ENCODE measurements at regions not wholly inside any gene's neighbourhood (a gene's known extent, or its start where the extent isn't known, plus 50 kb on each side); places are given as distances from the start of the nearest gene placed in this dataset.

DNA sequence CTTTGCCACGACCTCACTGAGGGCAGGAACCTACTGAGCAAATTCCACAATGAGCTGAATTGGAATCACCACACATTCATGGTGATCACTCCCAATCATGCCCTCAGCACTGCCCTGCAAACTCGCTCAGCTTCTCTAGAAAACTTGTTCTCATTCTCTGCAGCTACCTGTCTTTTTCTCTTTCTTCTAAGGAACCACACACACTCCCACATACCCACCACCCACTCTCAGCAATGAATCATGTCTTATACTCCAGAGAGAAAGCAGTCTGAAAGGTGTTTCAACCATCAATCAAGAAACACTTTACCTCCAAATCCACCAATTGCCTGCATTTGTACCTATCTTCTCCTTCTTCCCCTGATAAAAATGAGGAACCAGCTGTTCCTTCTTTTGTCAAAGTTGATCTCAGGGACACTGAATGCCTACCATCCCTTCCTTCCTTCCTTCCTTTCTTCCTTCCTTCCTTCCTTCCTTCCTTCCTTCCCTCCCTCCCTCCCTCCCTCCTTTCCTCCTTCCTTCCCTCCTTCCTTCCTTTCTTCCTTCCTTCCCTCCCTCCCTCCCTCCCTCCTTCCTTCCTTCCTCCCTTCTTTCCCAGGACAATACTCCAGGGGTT is 84.6 kb upstream of the SGK1 start:
- no peak overlapping the region for H3K4me3 Mint-ChIP-seq (ENCODE audit: unreplicated experiment)
- no peaks in the 10 kb centered on the region for H3K9me3 Mint-ChIP-seq (ENCODE audit: unreplicated experiment)
- no peak for DNase-seq
- intact Hi-C loops (cut with micrococcal nuclease; ENCODE audit: unreplicated experiment): loop anchor here (5.0 kb wide), 1 partner anchor 225 kb away; no protein-coding TSS in a partner anchor
- ChIA-PET POLR2A (no interaction called here), CTCF (no interaction called here)
- H3K27me3 Mint-ChIP-seq (ENCODE audit: insufficient read depth, unreplicated experiment): no peaks in the 10 kb centered on the region
- H3K4me3 ChIP-seq (ENCODE audit: low read depth, low read length): no peak overlapping the region
- H3K4me1 ChIP-seq: peaks cover 8% of the 10 kb centered on the region; the same call in 1 of the 2 replicates
- peaks cover 11% of the 10 kb centered on the region for H3K4me1 Mint-ChIP-seq (ENCODE audit: low read depth, unreplicated experiment)
- no peaks in the 10 kb centered on the region for H3K27me3 ChIP-seq (replicated peaks; ENCODE audit: control insufficient read depth, insufficient read depth, low read length)
- H3K36me3 Mint-ChIP-seq (ENCODE audit: insufficient read depth, unreplicated experiment): no peaks in the 10 kb centered on the region
- TF ChIP-seq, protein P1, sequence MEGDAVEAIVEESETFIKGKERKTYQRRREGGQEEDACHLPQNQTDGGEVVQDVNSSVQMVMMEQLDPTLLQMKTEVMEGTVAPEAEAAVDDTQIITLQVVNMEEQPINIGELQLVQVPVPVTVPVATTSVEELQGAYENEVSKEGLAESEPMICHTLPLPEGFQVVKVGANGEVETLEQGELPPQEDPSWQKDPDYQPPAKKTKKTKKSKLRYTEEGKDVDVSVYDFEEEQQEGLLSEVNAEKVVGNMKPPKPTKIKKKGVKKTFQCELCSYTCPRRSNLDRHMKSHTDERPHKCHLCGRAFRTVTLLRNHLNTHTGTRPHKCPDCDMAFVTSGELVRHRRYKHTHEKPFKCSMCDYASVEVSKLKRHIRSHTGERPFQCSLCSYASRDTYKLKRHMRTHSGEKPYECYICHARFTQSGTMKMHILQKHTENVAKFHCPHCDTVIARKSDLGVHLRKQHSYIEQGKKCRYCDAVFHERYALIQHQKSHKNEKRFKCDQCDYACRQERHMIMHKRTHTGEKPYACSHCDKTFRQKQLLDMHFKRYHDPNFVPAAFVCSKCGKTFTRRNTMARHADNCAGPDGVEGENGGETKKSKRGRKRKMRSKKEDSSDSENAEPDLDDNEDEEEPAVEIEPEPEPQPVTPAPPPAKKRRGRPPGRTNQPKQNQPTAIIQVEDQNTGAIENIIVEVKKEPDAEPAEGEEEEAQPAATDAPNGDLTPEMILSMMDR (IDR thresholded peaks at IDR 0.05; ENCODE audit: insufficient read depth in 1 of 2, low read depth in 1 of 2, low read length in 1 of 2, severe bottlenecking in 1 of 2, unreplicated experiment in 1 of 2): no peak
- BruUV-seq (replicated peaks): no TSS peak
- H3K36me3 ChIP-seq (ENCODE audit: control insufficient read depth, insufficient read depth, low read length): no peaks in the 10 kb centered on the region
- H3K9me3 ChIP-seq: no peaks in the 10 kb centered on the region
- H3K27ac Mint-ChIP-seq (ENCODE audit: unreplicated experiment): no peak overlapping the region

DNA sequence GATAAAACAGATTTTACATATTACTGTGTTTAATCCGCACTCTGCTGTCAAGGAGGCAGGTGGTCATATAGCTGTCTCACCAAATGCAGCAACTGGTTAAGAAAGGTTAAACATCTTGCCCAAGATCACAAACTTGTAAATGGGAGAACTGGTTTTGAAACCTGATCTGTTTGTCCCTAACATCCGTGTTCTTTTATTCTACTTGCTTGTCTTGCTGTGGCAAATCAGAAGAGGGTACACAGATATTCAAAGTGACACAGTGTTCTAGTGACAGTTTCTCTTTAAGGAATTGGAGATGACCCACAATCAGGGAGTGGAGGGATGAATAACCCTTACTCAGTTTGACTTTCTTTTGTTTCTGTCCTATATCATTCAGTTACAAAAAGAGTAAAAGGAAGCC is 83.0 kb upstream of the SGK1 start:
- no TSS peak for BruUV-seq (replicated peaks)
- peak in 1 of 2 experiments; percentile 28 for DNase-seq
- H3K36me3 Mint-ChIP-seq (ENCODE audit: insufficient read depth, unreplicated experiment): no peaks in the 10 kb centered on the region
- Histone ChIP-seq H3K4me3 (ENCODE audit: low read depth, low read length) (no peak overlapping the region), H3K27me3 (replicated peaks; ENCODE audit: control insufficient read depth, insufficient read depth, low read length) (no peaks in the 10 kb centered on the region), H3K36me3 (ENCODE audit: control insufficient read depth, insufficient read depth, low read length) (no peaks in the 10 kb centered on the region), H3K4me1 (peaks cover 8% of the 10 kb centered on the region; the same call in 1 of the 2 replicates), H3K9me3 (no peaks in the 10 kb centered on the region)
- H3K9me3 Mint-ChIP-seq (ENCODE audit: unreplicated experiment): no peaks in the 10 kb centered on the region
- H3K27ac Mint-ChIP-seq (ENCODE audit: unreplicated experiment): no peak overlapping the region
- POLR2A ChIA-PET: no interaction called here
- TF ChIP-seq, protein P1 (IDR thresholded peaks at IDR 0.05; ENCODE audit: insufficient read depth in 1 of 2, low read depth in 1 of 2, low read length in 1 of 2, severe bottlenecking in 1 of 2, unreplicated experiment in 1 of 2): no peak
- H3K4me3 Mint-ChIP-seq (ENCODE audit: unreplicated experiment): no peak overlapping the region
- H3K27me3 Mint-ChIP-seq (ENCODE audit: insufficient read depth, unreplicated experiment): no peaks in the 10 kb centered on the region
- intact Hi-C loops (cut with micrococcal nuclease; ENCODE audit: unreplicated experiment): loop anchor here (5.0 kb wide), 1 partner anchor 224 kb away; no protein-coding TSS in a partner anchor
- CTCF ChIA-PET: no interaction called here
- H3K4me1 Mint-ChIP-seq (ENCODE audit: low read depth, unreplicated experiment): peaks cover 19% of the 10 kb centered on the region

DNA sequence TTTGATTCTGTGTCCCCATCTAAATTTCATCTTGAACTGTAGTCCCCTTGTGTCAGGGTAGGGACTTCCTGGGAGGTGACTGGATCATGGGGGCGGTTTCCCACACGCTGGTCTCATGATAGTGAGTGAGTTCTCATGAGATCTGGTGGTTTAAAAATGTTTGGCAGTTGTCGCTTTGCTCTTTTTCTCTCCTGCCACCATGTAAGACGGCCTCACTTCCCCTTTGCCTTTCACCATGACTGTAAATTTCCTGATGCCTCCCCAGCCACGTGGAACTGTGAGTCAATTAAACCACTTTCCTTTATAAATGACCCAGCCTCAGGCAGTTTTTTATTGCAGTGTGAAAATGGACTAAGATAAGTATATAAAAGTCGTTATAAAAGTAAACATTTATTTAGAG is 80.5 kb upstream of the SGK1 start:
- Mint-ChIP-seq H3K27ac (ENCODE audit: unreplicated experiment) (no peak overlapping the region), H3K4me3 (ENCODE audit: unreplicated experiment) (no peak overlapping the region), H3K4me1 (ENCODE audit: low read depth, unreplicated experiment) (peaks cover 19% of the 10 kb centered on the region), H3K9me3 (ENCODE audit: unreplicated experiment) (no peaks in the 10 kb centered on the region), H3K36me3 (ENCODE audit: insufficient read depth, unreplicated experiment) (no peaks in the 10 kb centered on the region), H3K27me3 (ENCODE audit: insufficient read depth, unreplicated experiment) (no peaks in the 10 kb centered on the region)
- CTCF ChIA-PET: no interaction called here
- intact Hi-C loops (cut with micrococcal nuclease; ENCODE audit: unreplicated experiment): no loop called here
- Histone ChIP-seq H3K4me1 (peaks cover 8% of the 10 kb centered on the region; the same call in 1 of the 2 replicates), H3K36me3 (ENCODE audit: control insufficient read depth, insufficient read depth, low read length) (no peaks in the 10 kb centered on the region), H3K9me3 (no peaks in the 10 kb centered on the region), H3K4me3 (ENCODE audit: low read depth, low read length) (no peak overlapping the region), H3K27me3 (replicated peaks; ENCODE audit: control insufficient read depth, insufficient read depth, low read length) (no peaks in the 10 kb centered on the region)
- TF ChIP-seq, protein P1 (IDR thresholded peaks at IDR 0.05; ENCODE audit: insufficient read depth in 1 of 2, low read depth in 1 of 2, low read length in 1 of 2, severe bottlenecking in 1 of 2, unreplicated experiment in 1 of 2): no peak
- BruUV-seq (replicated peaks): no TSS peak
- no peak for DNase-seq
- POLR2A ChIA-PET: no interaction called here

All from Caco-2 (cell line).